ENCODE measurements at regions not wholly inside any gene's neighbourhood (a gene's known extent, or its start where the extent isn't known, plus 50 kb on each side); places are given as distances from the start of the nearest gene placed in this dataset.

DNA sequence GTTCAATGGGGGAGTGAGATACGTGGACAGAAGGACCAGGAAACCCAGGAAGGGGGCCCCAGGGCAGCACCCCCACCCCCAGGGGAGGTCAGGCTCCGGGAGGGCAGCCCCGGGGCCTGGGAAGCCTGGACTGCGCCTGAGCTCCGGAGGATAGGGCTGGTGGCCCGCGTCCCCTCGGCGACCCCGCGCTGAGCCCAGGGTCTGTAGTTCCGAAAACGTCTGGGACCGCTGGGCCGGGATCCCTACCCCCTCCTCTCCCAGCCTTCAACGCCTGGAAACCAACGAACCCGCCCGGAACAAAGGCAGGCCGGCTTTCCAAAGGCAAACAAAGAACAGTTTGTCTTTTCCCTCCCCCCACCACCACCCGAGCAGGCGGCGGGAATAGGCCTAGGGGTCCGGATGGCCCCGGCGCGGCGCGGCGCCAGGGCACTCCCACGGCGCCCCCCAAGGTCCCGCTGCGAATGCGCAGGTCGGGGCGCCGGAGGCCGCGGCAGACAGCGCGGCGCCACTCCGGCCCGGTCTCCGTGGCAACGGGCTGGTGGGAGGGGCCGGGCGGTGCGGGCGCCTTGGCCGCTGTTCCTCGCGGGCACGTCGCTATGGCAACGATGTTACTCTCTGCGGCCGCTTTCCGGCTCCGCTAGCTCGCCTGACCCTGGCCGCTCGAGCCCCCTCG, 58.5 kb downstream of the IGLL1 start (continued):
- 0 out of 2 replicates have a peak, but pooled peaks have one; percentile 13 for TF ChIP-seq SAFB (IDR thresholded peaks at IDR 0.05; ENCODE audit: borderline replicate concordance, low read depth, low read length)
- no peak for TF ChIP-seq RHOXF2B (CRISPR knock-in tag; conservative IDR thresholded peaks at IDR 0.05)
- TF ChIP-seq, protein P1, sequence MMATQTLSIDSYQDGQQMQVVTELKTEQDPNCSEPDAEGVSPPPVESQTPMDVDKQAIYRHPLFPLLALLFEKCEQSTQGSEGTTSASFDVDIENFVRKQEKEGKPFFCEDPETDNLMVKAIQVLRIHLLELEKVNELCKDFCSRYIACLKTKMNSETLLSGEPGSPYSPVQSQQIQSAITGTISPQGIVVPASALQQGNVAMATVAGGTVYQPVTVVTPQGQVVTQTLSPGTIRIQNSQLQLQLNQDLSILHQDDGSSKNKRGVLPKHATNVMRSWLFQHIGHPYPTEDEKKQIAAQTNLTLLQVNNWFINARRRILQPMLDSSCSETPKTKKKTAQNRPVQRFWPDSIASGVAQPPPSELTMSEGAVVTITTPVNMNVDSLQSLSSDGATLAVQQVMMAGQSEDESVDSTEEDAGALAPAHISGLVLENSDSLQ (IDR thresholded peaks at IDR 0.05), result peak; percentile 15; the same call in 1 of the 2 replicates
- TF ChIP-seq HNRNPLL (IDR thresholded peaks at IDR 0.05; ENCODE audit: low read depth, low read length, poor library complexity, severe bottlenecking), result peak; percentile 40
- TF ChIP-seq ZSCAN32 (CRISPR knock-in tag; IDR thresholded peaks at IDR 0.05), result no peak
- peak; percentile 92 for TF ChIP-seq RFX1 (IDR thresholded peaks at IDR 0.05)
- TF ChIP-seq TSC22D4 (tag; IDR thresholded peaks at IDR 0.05), result no peak
- TF ChIP-seq KDM5B (IDR thresholded peaks at IDR 0.05; ENCODE audit: insufficient replicate concordance, low read depth, low read length), result no peak
- TF ChIP-seq TRIM28 (IDR thresholded peaks at IDR 0.05), result no peak
- TF ChIP-seq ZNF384 (IDR thresholded peaks at IDR 0.05; ENCODE audit: low read depth, low read length), result no peak
- no peak for TF ChIP-seq GTF2A2 (tag; IDR thresholded peaks at IDR 0.05)
- peak; percentile 47; the same call in 1 of the 2 replicates for TF ChIP-seq MTA3 (IDR thresholded peaks at IDR 0.05; ENCODE audit: borderline replicate concordance)
- TF ChIP-seq POLR2G (IDR thresholded peaks at IDR 0.05; ENCODE audit: low read depth, low read length), result peak; percentile 77
- TF ChIP-seq, protein P2, sequence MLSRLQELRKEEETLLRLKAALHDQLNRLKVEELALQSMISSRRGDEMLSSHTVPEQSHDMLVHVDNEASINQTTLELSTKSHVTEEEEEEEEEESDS (CRISPR knock-in tag; IDR thresholded peaks at IDR 0.05), result no peak
- TF ChIP-seq, protein P3, sequence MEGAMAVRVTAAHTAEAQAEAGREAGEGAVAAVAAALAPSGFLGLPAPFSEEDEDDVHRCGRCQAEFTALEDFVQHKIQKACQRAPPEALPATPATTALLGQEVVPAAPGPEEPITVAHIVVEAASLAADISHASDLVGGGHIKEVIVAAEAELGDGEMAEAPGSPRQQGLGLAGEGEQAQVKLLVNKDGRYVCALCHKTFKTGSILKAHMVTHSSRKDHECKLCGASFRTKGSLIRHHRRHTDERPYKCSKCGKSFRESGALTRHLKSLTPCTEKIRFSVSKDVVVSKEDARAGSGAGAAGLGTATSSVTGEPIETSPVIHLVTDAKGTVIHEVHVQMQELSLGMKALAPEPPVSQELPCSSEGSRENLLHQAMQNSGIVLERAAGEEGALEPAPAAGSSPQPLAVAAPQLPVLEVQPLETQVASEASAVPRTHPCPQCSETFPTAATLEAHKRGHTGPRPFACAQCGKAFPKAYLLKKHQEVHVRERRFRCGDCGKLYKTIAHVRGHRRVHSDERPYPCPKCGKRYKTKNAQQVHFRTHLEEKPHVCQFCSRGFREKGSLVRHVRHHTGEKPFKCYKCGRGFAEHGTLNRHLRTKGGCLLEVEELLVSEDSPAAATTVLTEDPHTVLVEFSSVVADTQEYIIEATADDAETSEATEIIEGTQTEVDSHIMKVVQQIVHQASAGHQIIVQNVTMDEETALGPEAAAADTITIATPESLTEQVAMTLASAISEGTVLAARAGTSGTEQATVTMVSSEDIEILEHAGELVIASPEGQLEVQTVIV (CRISPR knock-in tag; IDR thresholded peaks at IDR 0.05; ENCODE audit: borderline replicate concordance), result no peak; the same call in 1 of the 2 replicates
- no peak for TF ChIP-seq HDAC6 (IDR thresholded peaks at IDR 0.05; ENCODE audit: low read depth, low read length)
- TF ChIP-seq ZNF764 (CRISPR knock-in tag; IDR thresholded peaks at IDR 0.05; ENCODE audit: low read depth), result no peak
- TF ChIP-seq SMAD1 (IDR thresholded peaks at IDR 0.05; ENCODE audit: low read depth, low read length, partially characterized antibody), result no peak
- TF ChIP-seq WHSC1 (IDR thresholded peaks at IDR 0.05; ENCODE audit: low read length), result no peak
- no peak for TF ChIP-seq HDAC2 (IDR thresholded peaks at IDR 0.05)
- TF ChIP-seq ZNF41 (CRISPR knock-in tag; conservative IDR thresholded peaks at IDR 0.05), result no peak
- TF ChIP-seq CXXC5 (CRISPR knock-in tag; IDR thresholded peaks at IDR 0.05), result peak; percentile 57
- TF ChIP-seq FOS (IDR thresholded peaks at IDR 0.05; ENCODE audit: extremely low read depth, insufficient read length), result no peak
- TF ChIP-seq TCF3 (CRISPR knock-in tag; IDR thresholded peaks at IDR 0.05), result 0 out of 2 replicates have a peak, but pooled peaks have one; percentile 20
- TF ChIP-seq GATAD2B (IDR thresholded peaks at IDR 0.05; ENCODE audit: borderline replicate concordance), result peak; percentile 69; the same call in 1 of the 2 replicates
- no peak for TF ChIP-seq SMARCB1 (IDR thresholded peaks at IDR 0.05; ENCODE audit: insufficient read length, low read depth)
- TF ChIP-seq, protein P4, sequence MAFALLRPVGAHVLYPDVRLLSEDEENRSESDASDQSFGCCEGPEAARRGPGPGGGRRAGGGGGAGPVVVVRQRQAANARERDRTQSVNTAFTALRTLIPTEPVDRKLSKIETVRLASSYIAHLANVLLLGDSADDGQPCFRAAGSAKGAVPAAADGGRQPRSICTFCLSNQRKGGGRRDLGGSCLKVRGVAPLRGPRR (CRISPR knock-in tag; IDR thresholded peaks at IDR 0.05), result no peak
- TF ChIP-seq RBFOX2 (IDR thresholded peaks at IDR 0.05; ENCODE audit: low read depth, low read length), result peak; percentile 75

All from K562 (cell line).